ENCODE measurements at regions not wholly inside any gene's neighbourhood (a gene's known extent, or its start where the extent isn't known, plus 50 kb on each side); places are given as distances from the start of the nearest gene placed in this dataset.
A peak's percentile ranks its signal among the peaks of the same experiment; 100 is the strongest.

GRCh38 chr13:107665926-107666458 is 549.3 kb downstream of the LIG4 start:
- no peak for DNase-seq (ENCODE audit: low read depth in 6 of 9, low spot score in 9 of 9)
- Histone ChIP-seq H3K27me3 (ENCODE audit: control insufficient read depth in 2 of 2, insufficient read depth in 1 of 2, low read length in 1 of 2) (no peaks in the 10 kb centered on the region), H3K27ac (ENCODE audit: low read depth in 1 of 2, low read length in 1 of 2) (no peak overlapping the region), H3K4me1 (ENCODE audit: control insufficient read depth in 2 of 2, insufficient read depth in 2 of 2, low read length in 2 of 2) (no peaks in the 10 kb centered on the region), H3K36me3 (ENCODE audit: control insufficient read depth in 2 of 2, insufficient read depth in 2 of 2, low read length in 1 of 2) (no peaks in the 10 kb centered on the region), H3K9me3 (ENCODE audit: control insufficient read depth in 2 of 2, insufficient read depth in 1 of 2, low read length in 1 of 2) (no peaks in the 10 kb centered on the region), H3K4me3 (ENCODE audit: low read length in 2 of 2) (no peak overlapping the region)
- 95% methylated on average over 2 of the region's 2 CpGs for WGBS

GRCh38 chr13:107650081-107650701 is 565.1 kb downstream of the LIG4 start:
- H3K4me1 ChIP-seq (ENCODE audit: control insufficient read depth in 2 of 2, insufficient read depth in 2 of 2, low read length in 2 of 2) = no peaks in the 10 kb centered on the region
- no peaks in the 10 kb centered on the region for H3K36me3 ChIP-seq (ENCODE audit: control insufficient read depth in 2 of 2, insufficient read depth in 2 of 2, low read length in 1 of 2)
- peak in 6 of 9 donors; percentile 3 to 33 (median 16) for DNase-seq (ENCODE audit: low read depth in 6 of 9, low spot score in 9 of 9)
- no peak overlapping the region for H3K27ac ChIP-seq (ENCODE audit: low read depth in 1 of 2, low read length in 1 of 2)
- H3K27me3 ChIP-seq (ENCODE audit: control insufficient read depth in 2 of 2, insufficient read depth in 1 of 2, low read length in 1 of 2) = no peaks in the 10 kb centered on the region
- 25% methylated on average over 15 of the region's 15 CpGs for WGBS
- H3K9me3 ChIP-seq (ENCODE audit: control insufficient read depth in 2 of 2, insufficient read depth in 1 of 2, low read length in 1 of 2) = no peaks in the 10 kb centered on the region
- H3K4me3 ChIP-seq (ENCODE audit: low read length in 2 of 2) = no peak overlapping the region

- Histone ChIP-seq H3K4me3 (ENCODE audit: low read length in 2 of 2) (no peak overlapping the region), H3K27me3 (ENCODE audit: control insufficient read depth in 2 of 2, insufficient read depth in 1 of 2, low read length in 1 of 2) (no peaks in the 10 kb centered on the region), H3K36me3 (ENCODE audit: control insufficient read depth in 2 of 2, insufficient read depth in 2 of 2, low read length in 1 of 2) (no peaks in the 10 kb centered on the region), H3K27ac (ENCODE audit: low read depth in 1 of 2, low read length in 1 of 2) (no peak overlapping the region), H3K9me3 (ENCODE audit: control insufficient read depth in 2 of 2, insufficient read depth in 1 of 2, low read length in 1 of 2) (no peaks in the 10 kb centered on the region), H3K4me1 (ENCODE audit: control insufficient read depth in 2 of 2, insufficient read depth in 2 of 2, low read length in 2 of 2) (no peaks in the 10 kb centered on the region)
- DNase-seq (ENCODE audit: low read depth in 6 of 9, low spot score in 9 of 9) = no peak
Observed at GRCh38 chr13:107649079-107649478, 566.3 kb downstream of the LIG4 start.

- Histone ChIP-seq H3K36me3 (ENCODE audit: control insufficient read depth in 2 of 2, insufficient read depth in 2 of 2, low read length in 1 of 2) (no peaks in the 10 kb centered on the region), H3K27me3 (ENCODE audit: control insufficient read depth in 2 of 2, insufficient read depth in 1 of 2, low read length in 1 of 2) (no peaks in the 10 kb centered on the region), H3K27ac (ENCODE audit: low read depth in 1 of 2, low read length in 1 of 2) (no peak overlapping the region), H3K4me3 (ENCODE audit: low read length in 2 of 2) (no peak overlapping the region), H3K9me3 (ENCODE audit: control insufficient read depth in 2 of 2, insufficient read depth in 1 of 2, low read length in 1 of 2) (no peaks in the 10 kb centered on the region), H3K4me1 (ENCODE audit: control insufficient read depth in 2 of 2, insufficient read depth in 2 of 2, low read length in 2 of 2) (no peaks in the 10 kb centered on the region)
- WGBS = 51% methylated on average over 4 of the region's 4 CpGs
- DNase-seq (ENCODE audit: low read depth in 6 of 9, low spot score in 9 of 9) = no peak
Observed at GRCh38 chr13:107644136-107644535, 571.2 kb downstream of the LIG4 start.

- WGBS = 87% methylated on average over 1 of the region's 1 CpG
- H3K27me3 ChIP-seq (ENCODE audit: control insufficient read depth in 2 of 2, insufficient read depth in 1 of 2, low read length in 1 of 2) = no peaks in the 10 kb centered on the region
- H3K4me3 ChIP-seq (ENCODE audit: low read length in 2 of 2) = no peak overlapping the region
- no peaks in the 10 kb centered on the region for H3K9me3 ChIP-seq (ENCODE audit: control insufficient read depth in 2 of 2, insufficient read depth in 1 of 2, low read length in 1 of 2)
- no peaks in the 10 kb centered on the region for H3K36me3 ChIP-seq (ENCODE audit: control insufficient read depth in 2 of 2, insufficient read depth in 2 of 2, low read length in 1 of 2)
- no peak for DNase-seq (ENCODE audit: low read depth in 6 of 9, low spot score in 9 of 9)
- no peak overlapping the region for H3K27ac ChIP-seq (ENCODE audit: low read depth in 1 of 2, low read length in 1 of 2)
- no peaks in the 10 kb centered on the region for H3K4me1 ChIP-seq (ENCODE audit: control insufficient read depth in 2 of 2, insufficient read depth in 2 of 2, low read length in 2 of 2)
Observed at GRCh38 chr13:107643615-107644014, 571.7 kb downstream of the LIG4 start.

GRCh38 chr13:107642831-107643230 is 572.5 kb downstream of the LIG4 start:
- no peaks in the 10 kb centered on the region for H3K9me3 ChIP-seq (ENCODE audit: control insufficient read depth in 2 of 2, insufficient read depth in 1 of 2, low read length in 1 of 2)
- H3K27ac ChIP-seq (ENCODE audit: low read depth in 1 of 2, low read length in 1 of 2) = no peak overlapping the region
- H3K27me3 ChIP-seq (ENCODE audit: control insufficient read depth in 2 of 2, insufficient read depth in 1 of 2, low read length in 1 of 2) = no peaks in the 10 kb centered on the region
- H3K4me3 ChIP-seq (ENCODE audit: low read length in 2 of 2) = no peak overlapping the region
- no peaks in the 10 kb centered on the region for H3K36me3 ChIP-seq (ENCODE audit: control insufficient read depth in 2 of 2, insufficient read depth in 2 of 2, low read length in 1 of 2)
- no peaks in the 10 kb centered on the region for H3K4me1 ChIP-seq (ENCODE audit: control insufficient read depth in 2 of 2, insufficient read depth in 2 of 2, low read length in 2 of 2)
- DNase-seq (ENCODE audit: low read depth in 6 of 9, low spot score in 9 of 9) = no peak
- WGBS = 95% methylated on average over 5 of the region's 5 CpGs

- Histone ChIP-seq H3K27ac (ENCODE audit: low read depth in 1 of 2, low read length in 1 of 2) (no peak overlapping the region), H3K27me3 (ENCODE audit: control insufficient read depth in 2 of 2, insufficient read depth in 1 of 2, low read length in 1 of 2) (no peaks in the 10 kb centered on the region), H3K9me3 (ENCODE audit: control insufficient read depth in 2 of 2, insufficient read depth in 1 of 2, low read length in 1 of 2) (no peaks in the 10 kb centered on the region), H3K36me3 (ENCODE audit: control insufficient read depth in 2 of 2, insufficient read depth in 2 of 2, low read length in 1 of 2) (no peaks in the 10 kb centered on the region), H3K4me3 (ENCODE audit: low read length in 2 of 2) (no peak overlapping the region), H3K4me1 (ENCODE audit: control insufficient read depth in 2 of 2, insufficient read depth in 2 of 2, low read length in 2 of 2) (no peaks in the 10 kb centered on the region)
- no peak for DNase-seq (ENCODE audit: low read depth in 6 of 9, low spot score in 9 of 9)
- WGBS = 88% methylated on average over 5 of the region's 5 CpGs
Observed at GRCh38 chr13:107641574-107641973, 573.8 kb downstream of the LIG4 start.

- no peaks in the 10 kb centered on the region for H3K36me3 ChIP-seq (ENCODE audit: control insufficient read depth in 2 of 2, insufficient read depth in 2 of 2, low read length in 1 of 2)
- no peak overlapping the region for H3K4me3 ChIP-seq (ENCODE audit: low read length in 2 of 2)
- DNase-seq (ENCODE audit: low read depth in 6 of 9, low spot score in 9 of 9) = no peak
- 85% methylated on average over 3 of the region's 3 CpGs for WGBS
- no peaks in the 10 kb centered on the region for H3K9me3 ChIP-seq (ENCODE audit: control insufficient read depth in 2 of 2, insufficient read depth in 1 of 2, low read length in 1 of 2)
- no peaks in the 10 kb centered on the region for H3K27me3 ChIP-seq (ENCODE audit: control insufficient read depth in 2 of 2, insufficient read depth in 1 of 2, low read length in 1 of 2)
- H3K27ac ChIP-seq (ENCODE audit: low read depth in 1 of 2, low read length in 1 of 2) = no peak overlapping the region
- no peaks in the 10 kb centered on the region for H3K4me1 ChIP-seq (ENCODE audit: control insufficient read depth in 2 of 2, insufficient read depth in 2 of 2, low read length in 2 of 2)
Observed at GRCh38 chr13:107625648-107626047, 589.7 kb downstream of the LIG4 start.

- 28% methylated on average over 2 of the region's 2 CpGs for WGBS
- Histone ChIP-seq H3K4me1 (ENCODE audit: control insufficient read depth in 2 of 2, insufficient read depth in 2 of 2, low read length in 2 of 2) (no peaks in the 10 kb centered on the region), H3K36me3 (ENCODE audit: control insufficient read depth in 2 of 2, insufficient read depth in 2 of 2, low read length in 1 of 2) (no peaks in the 10 kb centered on the region), H3K4me3 (ENCODE audit: low read length in 2 of 2) (no peak overlapping the region), H3K9me3 (ENCODE audit: control insufficient read depth in 2 of 2, insufficient read depth in 1 of 2, low read length in 1 of 2) (no peaks in the 10 kb centered on the region), H3K27ac (ENCODE audit: low read depth in 1 of 2, low read length in 1 of 2) (no peak overlapping the region), H3K27me3 (ENCODE audit: control insufficient read depth in 2 of 2, insufficient read depth in 1 of 2, low read length in 1 of 2) (no peaks in the 10 kb centered on the region)
- no peak for DNase-seq (ENCODE audit: low read depth in 6 of 9, low spot score in 9 of 9)
Observed at GRCh38 chr13:107617527-107617926, 597.8 kb downstream of the LIG4 start.
